Smooth muscle cell (in vitro differentiated cells): ENCODE measurements at regions not wholly inside any gene's neighbourhood (a gene's known extent, or its start where the extent isn't known, plus 50 kb on each side); places are given as distances from the start of the nearest gene placed in this dataset.

Source experiments
- DNase-seq: peaks from one replicate; lab custom pipeline; 2025; ENCODE audit not compliant: unreplicated experiment; lab: John Stamatoyannopoulos, UW
- H2AFZ ChIP-seq: fragments of 200-600 bp; sonication (generic); 2 replicates; pipeline ENCODE4 v1.6.0; 2016; ENCODE audit warnings: antibody characterized with exemption, low read depth, mild to moderate bottlenecking
- H3F3A ChIP-seq: fragments of 200-600 bp; sonication (generic); 2 replicates; pipeline ENCODE4 v1.6.0; 2017; ENCODE audit warnings: antibody characterized with exemption, low read depth
- H3K27ac ChIP-seq: fragments of 200-600 bp; sonication (generic); 2 replicates; pipeline ENCODE4 v1.5.1; 2016; ENCODE audit warnings: low read depth, mild to moderate bottlenecking
- H3K27me3 ChIP-seq: fragments of 200-600 bp; sonication (generic); 2 replicates; pipeline ENCODE4 v1.6.1; 2016; ENCODE audit warnings: low read depth, mild to moderate bottlenecking
- H3K36me3 ChIP-seq: fragments of 200-600 bp; sonication (generic); 2 replicates; pipeline ENCODE4 v1.5.1; 2016; ENCODE audit warnings: low read depth
- H3K4me1 ChIP-seq: fragments of 200-600 bp; sonication (generic); 2 replicates; pipeline ENCODE4 v1.5.1; 2016; ENCODE audit warnings: low read depth
- H3K4me2 ChIP-seq: fragments of 200-600 bp; sonication (generic); 2 replicates; pipeline ENCODE4 v1.6.0; 2016; ENCODE audit warnings: mild to moderate bottlenecking
- H3K4me3 ChIP-seq: fragments of 200-600 bp; sonication (generic); 2 replicates; pipeline ENCODE4 v1.5.1; 2016; ENCODE audit warnings: mild to moderate bottlenecking
- H3K79me2 ChIP-seq: fragments of 200-600 bp; sonication (generic); 2 replicates; pipeline ENCODE4 v1.6.0; 2016; ENCODE audit warnings: low read depth, mild to moderate bottlenecking
- H3K9ac ChIP-seq: fragments of 200-600 bp; sonication (generic); 2 replicates; pipeline ENCODE4 v1.6.0; 2016; ENCODE audit warnings: low read depth
- H3K9me3 ChIP-seq: fragments of 200-600 bp; sonication (generic); replicated peaks from 2 replicates; pipeline ENCODE4 v1.5.1; 2016; ENCODE audit warnings: low read depth
- H4K20me1 ChIP-seq: fragments of 200-600 bp; sonication (generic); 2 replicates; pipeline ENCODE4 v1.6.0; 2016; ENCODE audit warnings: low read depth
- WGBS: methylation state at CpG from one replicate; pipeline ENCODE4 v1.1.7; 2016; ENCODE audit warnings: low lambda C conversion rate; 5-methylcytosine and 5-hydroxymethylcytosine counted together
- TF ChIP-seq, protein P1 (sequence below): fragments of 200-600 bp; sonication (generic); IDR thresholded peaks from 2 replicates; pipeline ENCODE4 v1.5.1; 2017; ENCODE audit warnings: borderline replicate concordance, mild to moderate bottlenecking, antibody characterized with exemption; ENCODE audit not compliant: insufficient read depth, poor library complexity, severe bottlenecking

DNA sequence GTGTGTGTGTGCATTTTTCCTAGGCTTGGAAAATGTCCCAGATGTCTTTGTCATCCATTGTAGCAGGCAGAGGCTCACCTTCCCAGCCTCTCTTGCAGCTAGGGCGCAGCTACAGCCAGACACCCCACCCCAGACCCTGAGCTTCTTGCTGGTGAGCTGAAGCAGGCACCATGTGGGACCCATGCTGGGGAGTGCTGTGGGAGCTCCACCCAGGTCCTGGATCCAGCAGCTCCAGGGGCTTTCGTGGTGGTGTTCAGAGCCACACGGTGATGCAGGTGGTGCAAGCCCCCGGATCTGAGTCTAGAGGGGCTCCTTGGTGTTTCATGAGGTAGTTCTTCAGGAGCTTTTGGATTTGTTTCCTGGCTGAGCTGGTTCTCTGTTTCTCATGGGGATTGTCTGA is 56.0 kb upstream of the ZFP64 start:
- 87% methylated on average over 4 of the region's 4 CpGs for WGBS
- Histone ChIP-seq H3K9ac (no peak overlapping the region), H2AFZ (no peak overlapping the region), H3F3A (no peaks in the 10 kb centered on the region), H3K36me3 (no peaks in the 10 kb centered on the region), H3K9me3 (no peaks in the 10 kb centered on the region), H3K4me3 (no peak overlapping the region), H3K4me2 (no peak overlapping the region), H3K4me1 (no peaks in the 10 kb centered on the region), H4K20me1 (no peaks in the 10 kb centered on the region), H3K79me2 (no peaks in the 10 kb centered on the region), H3K27ac (no peak overlapping the region), H3K27me3 (no peaks in the 10 kb centered on the region)
- TF ChIP-seq, protein P1, sequence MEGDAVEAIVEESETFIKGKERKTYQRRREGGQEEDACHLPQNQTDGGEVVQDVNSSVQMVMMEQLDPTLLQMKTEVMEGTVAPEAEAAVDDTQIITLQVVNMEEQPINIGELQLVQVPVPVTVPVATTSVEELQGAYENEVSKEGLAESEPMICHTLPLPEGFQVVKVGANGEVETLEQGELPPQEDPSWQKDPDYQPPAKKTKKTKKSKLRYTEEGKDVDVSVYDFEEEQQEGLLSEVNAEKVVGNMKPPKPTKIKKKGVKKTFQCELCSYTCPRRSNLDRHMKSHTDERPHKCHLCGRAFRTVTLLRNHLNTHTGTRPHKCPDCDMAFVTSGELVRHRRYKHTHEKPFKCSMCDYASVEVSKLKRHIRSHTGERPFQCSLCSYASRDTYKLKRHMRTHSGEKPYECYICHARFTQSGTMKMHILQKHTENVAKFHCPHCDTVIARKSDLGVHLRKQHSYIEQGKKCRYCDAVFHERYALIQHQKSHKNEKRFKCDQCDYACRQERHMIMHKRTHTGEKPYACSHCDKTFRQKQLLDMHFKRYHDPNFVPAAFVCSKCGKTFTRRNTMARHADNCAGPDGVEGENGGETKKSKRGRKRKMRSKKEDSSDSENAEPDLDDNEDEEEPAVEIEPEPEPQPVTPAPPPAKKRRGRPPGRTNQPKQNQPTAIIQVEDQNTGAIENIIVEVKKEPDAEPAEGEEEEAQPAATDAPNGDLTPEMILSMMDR = no peak
- DNase-seq = no peak

DNA sequence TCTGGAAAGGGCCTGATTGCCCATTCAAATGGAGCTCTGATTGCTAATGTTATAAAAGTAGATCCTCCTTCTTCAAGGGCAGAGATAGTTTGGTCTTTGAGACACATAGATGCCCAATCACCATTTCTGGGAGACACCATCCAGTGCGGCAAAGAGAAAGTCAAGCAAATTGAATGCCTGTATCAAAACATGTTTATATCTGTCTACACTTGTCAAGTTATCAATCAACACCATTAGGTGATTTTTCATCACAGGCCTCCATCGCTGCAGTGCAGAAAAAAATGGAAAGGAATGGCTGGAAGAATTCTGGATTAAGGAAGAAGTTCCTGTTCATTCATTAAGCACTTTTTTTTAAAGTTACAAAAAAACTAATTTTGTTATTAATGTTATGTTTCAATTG is 54.8 kb upstream of the ZFP64 start:
- TF ChIP-seq, protein P1 = no peak
- Histone ChIP-seq H3F3A (no peaks in the 10 kb centered on the region), H3K27me3 (no peaks in the 10 kb centered on the region), H3K9ac (no peak overlapping the region), H3K4me2 (no peak overlapping the region), H3K9me3 (no peaks in the 10 kb centered on the region), H4K20me1 (no peaks in the 10 kb centered on the region), H3K27ac (no peak overlapping the region), H3K79me2 (no peaks in the 10 kb centered on the region), H3K36me3 (no peaks in the 10 kb centered on the region), H2AFZ (no peak overlapping the region), H3K4me3 (no peak overlapping the region), H3K4me1 (no peaks in the 10 kb centered on the region)
- DNase-seq = no peak
- 91% methylated on average over 2 of the region's 2 CpGs for WGBS

DNA sequence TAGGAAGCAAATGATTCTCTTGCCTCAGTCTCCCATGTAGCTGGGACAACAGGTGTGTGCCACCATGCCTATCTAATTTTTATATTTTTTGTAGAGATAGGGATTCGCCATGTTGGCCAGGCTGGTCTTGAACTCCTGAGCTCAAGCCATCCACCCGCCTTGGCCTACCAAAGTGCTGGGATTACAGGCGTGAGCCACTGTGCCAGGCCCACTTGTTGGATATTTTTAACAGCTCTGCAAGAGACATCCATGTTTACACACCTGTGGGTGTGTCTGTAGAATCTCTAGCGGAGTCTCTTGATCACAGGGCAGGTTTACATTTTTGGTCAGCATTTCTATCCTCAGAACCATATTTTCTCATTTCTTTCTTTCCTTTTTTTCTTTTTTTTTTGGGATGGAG is 53.1 kb upstream of the ZFP64 start:
- Histone ChIP-seq H3K27ac (no peak overlapping the region), H3K79me2 (no peaks in the 10 kb centered on the region), H3K27me3 (no peaks in the 10 kb centered on the region), H3K9ac (no peak overlapping the region), H3K4me2 (no peak overlapping the region), H3K36me3 (no peaks in the 10 kb centered on the region), H4K20me1 (no peaks in the 10 kb centered on the region), H3F3A (no peaks in the 10 kb centered on the region), H3K9me3 (no peaks in the 10 kb centered on the region), H3K4me1 (no peaks in the 10 kb centered on the region), H3K4me3 (no peak overlapping the region), H2AFZ (no peak overlapping the region)
- TF ChIP-seq, protein P1 = no peak
- 96% methylated on average over 4 of the region's 4 CpGs for WGBS
- no peak for DNase-seq
